Ovary (tissue), 3 donors: ENCODE measurements at regions not wholly inside any gene's neighbourhood (a gene's known extent, or its start where the extent isn't known, plus 50 kb on each side); places are given as distances from the start of the nearest gene placed in this dataset.

ENCODE experiments used
- EP300 ChIP-seq: sonication (generic); formaldehyde crosslinking; IDR thresholded peaks from one replicate; pipeline ENCODE4 v1.6.1; 2017; ENCODE audit warnings: antibody characterized with exemption
- POLR2A ChIP-seq: fragments of 450-650 bp; IDR thresholded peaks from one replicate; pipeline ENCODE4 v1.6.1; 2017; ENCODE audit warnings: antibody characterized with exemption, mild to moderate bottlenecking, moderate library complexity
- TF ChIP-seq, protein P1 (sequence below), 3 donors: fragments of 450-650 bp in 2 of 3; fragments of 200-600 bp in 1 of 3; IDR thresholded peaks; one replicate each; pipeline versions ENCODE4 v1.5.1 to v1.8.0; 2016 to 2022; ENCODE audit warnings: antibody characterized with exemption in 3 of 3, mild to moderate bottlenecking in 1 of 3
- donor health status: DM: no; HTN: no; CAD: no.

DNA sequence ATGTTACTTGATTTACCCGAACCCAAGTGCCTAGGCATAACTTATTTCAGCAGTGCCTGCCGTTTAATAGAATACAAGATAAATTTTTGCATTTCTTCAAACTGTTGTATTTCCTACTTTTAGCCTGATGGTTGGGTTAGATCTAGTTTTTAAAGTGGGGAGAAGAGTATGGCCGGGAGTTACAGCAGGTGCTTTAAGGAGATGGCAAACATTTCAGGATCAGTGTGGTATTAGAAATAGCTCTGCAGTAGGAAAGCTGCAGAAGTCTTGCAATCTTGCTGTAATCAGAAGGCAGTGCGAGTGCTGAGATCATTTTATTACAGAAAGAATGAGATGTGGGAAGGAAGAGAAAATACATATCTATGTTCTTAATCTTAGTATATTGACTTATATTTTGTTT, 977.8 kb upstream of the TENM3 start:
- TF ChIP-seq, protein P1, sequence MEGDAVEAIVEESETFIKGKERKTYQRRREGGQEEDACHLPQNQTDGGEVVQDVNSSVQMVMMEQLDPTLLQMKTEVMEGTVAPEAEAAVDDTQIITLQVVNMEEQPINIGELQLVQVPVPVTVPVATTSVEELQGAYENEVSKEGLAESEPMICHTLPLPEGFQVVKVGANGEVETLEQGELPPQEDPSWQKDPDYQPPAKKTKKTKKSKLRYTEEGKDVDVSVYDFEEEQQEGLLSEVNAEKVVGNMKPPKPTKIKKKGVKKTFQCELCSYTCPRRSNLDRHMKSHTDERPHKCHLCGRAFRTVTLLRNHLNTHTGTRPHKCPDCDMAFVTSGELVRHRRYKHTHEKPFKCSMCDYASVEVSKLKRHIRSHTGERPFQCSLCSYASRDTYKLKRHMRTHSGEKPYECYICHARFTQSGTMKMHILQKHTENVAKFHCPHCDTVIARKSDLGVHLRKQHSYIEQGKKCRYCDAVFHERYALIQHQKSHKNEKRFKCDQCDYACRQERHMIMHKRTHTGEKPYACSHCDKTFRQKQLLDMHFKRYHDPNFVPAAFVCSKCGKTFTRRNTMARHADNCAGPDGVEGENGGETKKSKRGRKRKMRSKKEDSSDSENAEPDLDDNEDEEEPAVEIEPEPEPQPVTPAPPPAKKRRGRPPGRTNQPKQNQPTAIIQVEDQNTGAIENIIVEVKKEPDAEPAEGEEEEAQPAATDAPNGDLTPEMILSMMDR (IDR thresholded peaks at IDR 0.05), result no peak
- TF ChIP-seq POLR2A (no peak), EP300 (no peak)
